Small intestine (tissue), 7 donors: ENCODE measurements at regions not wholly inside any gene's neighbourhood (a gene's known extent, or its start where the extent isn't known, plus 50 kb on each side); places are given as distances from the start of the nearest gene placed in this dataset.

ENCODE experiments used
- DNase-seq, 2 donors: peaks; one replicate each; pipeline versions ENCODE4 v3.0.0 to v3.0.0-alpha.2; 2013
- FAIRE-seq: peaks from 2 replicates; lab custom pipeline; 2012; peaks lifted over from hg19 to GRCh38; lab: Jason Lieb, UNC
- H3K27ac ChIP-seq, 3 donors: one replicate each; pipeline ENCODE4 v1.5.1; 2013; ENCODE audit warnings: low read length in 2 of 3, mild to moderate bottlenecking in 2 of 3, control low read depth in 1 of 3, inconsistent platforms in 1 of 3, low read depth in 1 of 3, moderate library complexity in 1 of 3
- H3K27me3 ChIP-seq, 3 donors: one replicate each; pipeline ENCODE4 v1.6.1; 2013; ENCODE audit warnings: low read length in 3 of 3, inconsistent platforms in 1 of 3; ENCODE audit not compliant: control insufficient read depth in 3 of 3, insufficient read depth in 3 of 3
- H3K36me3 ChIP-seq, 3 donors: one replicate each; pipeline ENCODE4 v1.6.1; 2013; ENCODE audit warnings: low read length in 3 of 3, inconsistent platforms in 1 of 3, low read depth in 1 of 3, mild to moderate bottlenecking in 1 of 3, moderate library complexity in 1 of 3; ENCODE audit not compliant: control insufficient read depth in 3 of 3, insufficient read depth in 2 of 3
- H3K4me1 ChIP-seq, 3 donors: one replicate each; pipeline ENCODE4 v1.6.1; 2013; ENCODE audit warnings: low read length in 2 of 3, inconsistent platforms in 1 of 3, low read depth in 1 of 3, mild to moderate bottlenecking in 1 of 3, moderate library complexity in 1 of 3; ENCODE audit not compliant: control insufficient read depth in 3 of 3, insufficient read depth in 2 of 3
- H3K4me3 ChIP-seq, 3 donors: one replicate each; pipeline ENCODE4 v1.5.1; 2013; ENCODE audit warnings: low read length in 3 of 3, control low read depth in 1 of 3, inconsistent platforms in 1 of 3, low read depth in 1 of 3, mild to moderate bottlenecking in 1 of 3, moderate library complexity in 1 of 3
- H3K9me3 ChIP-seq, 2 donors: one replicate each; pipeline ENCODE4 v1.6.1; 2013; ENCODE audit warnings: low read depth in 1 of 2, low read length in 1 of 2; ENCODE audit not compliant: control insufficient read depth in 2 of 2, insufficient read depth in 1 of 2
- WGBS, 3 donors: extraction: QIAGEN DNeasy Blood & Tissue Kit; methylation state at CpG; one replicate each; pipeline ENCODE4 v1.1.7; 2013; 5-methylcytosine and 5-hydroxymethylcytosine counted together
- donor health status: healthy with polysubstance abuse.
- donor health status: control.
- donor health status: control.
- donor health status: Bipolar disorder and iron deficiency.
- donor health status: healthy.

DNA sequence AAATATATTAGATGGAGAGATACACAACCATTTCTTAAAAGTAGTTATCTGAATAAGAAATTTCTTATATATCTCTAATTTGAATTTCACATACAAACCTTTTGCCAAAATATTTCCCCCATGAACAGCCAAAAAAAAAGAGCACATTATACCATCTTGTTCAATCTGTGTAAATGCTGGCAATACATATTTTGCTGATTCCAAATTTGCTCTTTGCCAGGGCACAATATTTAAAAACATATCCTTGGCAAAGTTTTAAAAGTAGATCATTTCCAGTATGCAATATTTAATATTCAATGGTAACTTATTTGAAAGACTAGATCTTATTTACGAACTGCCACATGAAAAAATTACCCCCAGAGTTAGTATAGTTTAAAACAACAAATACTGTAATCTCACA, 204.2 kb downstream of the CBLN2 start:
- DNase-seq (no peak), FAIRE-seq (no peak)
- no peak overlapping the region for H3K4me3 ChIP-seq
- no peaks in the 10 kb centered on the region for H3K9me3 ChIP-seq
- WGBS, 3 donors: 75 to 81% (median 80%) methylated on average over 1 of the region's 1 CpG
- no peaks in the 10 kb centered on the region for H3K36me3 ChIP-seq
- no peak overlapping the region for H3K27ac ChIP-seq
- H3K4me1 ChIP-seq: no peaks in the 10 kb centered on the region
- H3K27me3 ChIP-seq: no peaks in the 10 kb centered on the region

DNA sequence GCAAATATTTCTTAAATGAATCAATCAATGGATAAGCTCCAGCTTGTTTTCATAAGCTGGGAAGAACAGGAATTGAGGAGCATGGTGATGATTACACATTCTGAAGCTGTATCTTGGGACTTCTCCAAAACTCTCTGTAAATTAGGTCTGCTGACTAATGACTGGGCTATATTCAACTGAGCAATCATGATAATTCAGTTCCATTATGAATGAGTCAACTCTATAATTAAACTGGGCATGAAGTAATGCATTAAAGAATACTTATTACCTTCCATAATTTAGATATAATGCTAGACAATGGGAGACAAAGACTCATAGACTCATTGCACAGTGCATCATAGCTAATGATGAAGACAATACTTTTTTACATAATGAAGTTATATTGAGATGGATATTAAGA, 207.4 kb downstream of the CBLN2 start:
- FAIRE-seq (no peak), DNase-seq (no peak)
- H3K4me3 ChIP-seq: no peak overlapping the region
- H3K36me3 ChIP-seq: no peaks in the 10 kb centered on the region
- H3K27ac ChIP-seq: no peak overlapping the region
- H3K4me1 ChIP-seq: no peaks in the 10 kb centered on the region
- no peaks in the 10 kb centered on the region for H3K9me3 ChIP-seq
- no peaks in the 10 kb centered on the region for H3K27me3 ChIP-seq

DNA sequence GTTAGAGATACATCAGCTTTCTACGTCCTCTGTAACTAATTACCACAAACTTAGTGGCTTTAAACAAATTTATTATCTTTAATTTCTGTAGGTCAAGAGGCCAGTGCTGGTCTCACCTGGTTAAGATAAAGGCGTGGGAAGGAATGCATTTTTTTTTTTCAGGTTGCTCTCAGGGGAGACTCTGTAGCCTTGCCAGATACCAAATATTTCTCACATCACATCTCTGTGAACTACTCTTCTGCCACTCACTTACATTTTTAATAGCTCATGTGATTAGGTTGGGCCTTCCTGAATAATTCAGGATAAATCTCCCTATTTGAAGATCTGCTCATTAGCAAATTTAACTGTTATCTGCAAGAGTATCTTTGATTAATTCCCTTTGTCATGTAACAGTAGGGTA, 214.6 kb downstream of the CBLN2 start:
- H3K36me3 ChIP-seq: no peaks in the 10 kb centered on the region
- 12 to 48% (median 35%) methylated on average over 2 of the region's 2 CpGs for WGBS, 3 donors
- no peak for FAIRE-seq
- H3K4me3 ChIP-seq: no peak overlapping the region
- DNase-seq: no peak
- no peak overlapping the region for H3K27ac ChIP-seq
- no peaks in the 10 kb centered on the region for H3K4me1 ChIP-seq
- no peaks in the 10 kb centered on the region for H3K9me3 ChIP-seq
- no peaks in the 10 kb centered on the region for H3K27me3 ChIP-seq

DNA sequence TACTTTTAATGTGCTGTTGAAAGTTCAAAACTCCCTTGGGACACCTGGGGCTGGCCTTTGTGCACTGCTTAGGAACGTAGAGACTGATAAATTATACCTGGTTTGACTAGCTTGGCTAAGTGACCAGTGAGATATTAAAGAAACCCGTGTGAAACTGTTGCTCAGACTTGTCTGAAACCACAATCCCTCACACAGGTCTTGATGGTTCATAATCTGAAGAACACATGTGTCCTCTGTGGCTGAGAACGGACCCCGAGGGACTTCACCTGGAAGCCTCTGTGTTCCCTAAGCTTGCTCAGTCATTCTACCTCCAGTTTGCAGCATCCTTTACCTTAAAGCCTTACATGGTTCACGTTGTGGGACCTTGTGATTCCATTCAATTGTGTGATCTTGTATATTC, 218.8 kb downstream of the CBLN2 start:
- DNase-seq (no peak), FAIRE-seq (no peak)
- Histone ChIP-seq H3K9me3 (no peaks in the 10 kb centered on the region), H3K36me3 (no peaks in the 10 kb centered on the region), H3K4me1 (no peaks in the 10 kb centered on the region), H3K27ac (no peak overlapping the region), H3K27me3 (no peaks in the 10 kb centered on the region), H3K4me3 (no peak overlapping the region)
- WGBS, 3 donors: 60 to 74% (median 61%) methylated on average over 5 of the region's 5 CpGs

DNA sequence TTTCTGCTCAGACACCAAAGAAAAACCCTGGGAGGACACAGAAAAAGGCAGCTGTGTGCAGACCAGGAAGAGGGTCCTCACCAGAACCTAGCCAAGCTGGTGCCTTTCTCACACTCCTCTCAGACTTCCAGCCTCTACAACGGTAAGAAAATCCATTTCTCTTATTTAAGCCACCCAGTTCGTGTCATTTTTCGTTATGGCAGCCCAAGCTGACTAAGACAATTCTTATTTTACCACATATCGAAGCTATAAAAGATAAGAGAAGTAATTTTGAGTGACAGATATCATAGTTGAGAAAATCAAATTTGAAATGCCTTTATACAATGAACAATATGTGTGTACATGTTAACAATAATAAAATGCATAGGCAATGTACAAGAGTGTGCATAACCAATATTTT, 219.5 kb downstream of the CBLN2 start:
- DNase-seq (no peak), FAIRE-seq (no peak)
- no peak overlapping the region for H3K4me3 ChIP-seq
- no peaks in the 10 kb centered on the region for H3K36me3 ChIP-seq
- H3K27ac ChIP-seq: no peak overlapping the region
- H3K9me3 ChIP-seq: no peaks in the 10 kb centered on the region
- H3K27me3 ChIP-seq: no peaks in the 10 kb centered on the region
- no peaks in the 10 kb centered on the region for H3K4me1 ChIP-seq
- 60 to 71% (median 61%) methylated on average over 4 of the region's 4 CpGs for WGBS, 3 donors

DNA sequence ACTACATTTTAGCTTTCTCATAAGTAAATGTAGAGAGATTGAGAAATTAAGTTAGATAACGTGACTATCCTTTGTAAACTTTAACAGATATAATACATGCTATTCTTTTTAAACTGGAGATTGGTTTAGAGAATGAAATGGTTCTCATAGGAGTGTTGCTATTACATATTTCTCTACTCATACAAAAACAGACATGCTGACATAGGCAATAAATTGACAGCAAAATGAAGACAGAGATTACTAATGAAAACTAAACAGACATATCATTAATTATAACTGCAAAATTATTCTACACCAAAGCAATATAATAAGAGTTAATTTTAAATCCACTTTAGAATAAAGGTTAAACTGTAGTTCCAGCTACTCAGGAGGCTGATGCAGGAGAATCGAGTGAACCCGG, 227.6 kb downstream of the CBLN2 start:
- Histone ChIP-seq H3K27ac (no peak overlapping the region), H3K36me3 (no peaks in the 10 kb centered on the region), H3K4me3 (no peak overlapping the region), H3K4me1 (no peaks in the 10 kb centered on the region), H3K9me3 (peaks cover 0 to 3% of the 10 kb centered on the region in 2 donors), H3K27me3 (no peaks in the 10 kb centered on the region)
- FAIRE-seq (no peak), DNase-seq (no peak)
- 63 to 79% (median 75%) methylated on average over 3 of the region's 3 CpGs for WGBS, 3 donors

DNA sequence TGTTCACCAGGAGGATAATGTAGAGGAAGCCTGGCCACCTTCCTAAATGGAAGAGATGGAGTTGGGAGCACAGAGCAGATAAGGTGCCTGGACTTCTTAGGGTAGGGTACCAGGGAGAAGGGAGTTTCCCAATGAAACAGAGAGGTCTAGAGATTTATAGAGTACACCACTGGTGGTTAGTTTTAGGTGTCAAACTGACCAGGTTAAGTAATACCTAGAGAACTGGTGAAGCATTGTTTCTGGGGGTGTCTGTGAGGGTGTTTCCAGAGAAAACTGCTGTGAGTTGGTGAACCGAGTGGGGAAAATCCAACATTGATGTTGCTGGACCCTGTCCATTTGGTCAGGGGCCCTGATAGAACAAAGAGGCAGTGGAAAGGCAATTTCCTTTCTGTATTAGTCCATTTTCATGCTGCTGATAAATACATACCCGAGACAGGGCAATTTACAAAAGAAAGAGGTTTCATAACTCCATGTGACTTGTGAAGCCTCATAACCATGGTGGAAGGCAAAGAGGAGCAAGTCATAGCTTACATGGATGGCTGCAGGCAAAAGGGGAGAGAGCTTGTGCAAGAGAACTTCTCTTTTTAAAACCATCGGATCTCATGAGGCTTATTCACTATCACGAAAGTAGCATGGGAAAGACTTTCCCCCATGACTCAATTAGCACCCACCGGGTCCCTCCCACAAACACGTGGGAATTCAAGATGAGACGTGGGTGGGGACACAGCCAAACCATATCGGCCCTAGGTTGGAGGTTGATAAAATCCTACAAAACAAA, 260.8 kb downstream of the CBLN2 start:
- Histone ChIP-seq H3K4me1 (no peaks in the 10 kb centered on the region), H3K9me3 (no peaks in the 10 kb centered on the region), H3K36me3 (no peaks in the 10 kb centered on the region), H3K4me3 (no peak overlapping the region), H3K27me3 (no peaks in the 10 kb centered on the region), H3K27ac (no peak overlapping the region)
- no peak for DNase-seq
- FAIRE-seq: no peak
- WGBS, 3 donors: 71 to 80% (median 71%) methylated on average over 8 of the region's 8 CpGs

DNA sequence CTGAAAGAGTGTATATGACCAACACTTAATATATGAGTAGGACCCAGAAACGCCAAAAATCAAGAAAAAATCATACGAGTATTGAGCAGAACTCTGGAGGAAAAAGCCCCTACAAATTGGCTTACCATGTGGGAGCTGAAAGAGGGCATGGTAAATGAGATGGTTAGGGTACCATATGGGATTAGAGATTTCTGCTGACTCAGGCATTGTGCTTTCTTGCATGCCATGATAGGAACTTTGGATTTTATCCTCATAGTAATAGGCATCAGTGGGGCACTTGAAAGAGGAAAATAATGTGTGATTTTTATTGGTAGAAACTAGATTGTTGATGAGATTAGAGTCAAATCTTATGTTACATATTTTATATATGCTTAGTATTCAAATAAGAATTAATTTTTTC, 271.1 kb downstream of the CBLN2 start:
- no peak overlapping the region for H3K4me3 ChIP-seq
- DNase-seq: no peak
- H3K4me1 ChIP-seq: no peaks in the 10 kb centered on the region
- WGBS, 3 donors: 84 to 85% (median 84%) methylated on average over 2 of the region's 2 CpGs
- H3K27me3 ChIP-seq: no peaks in the 10 kb centered on the region
- no peak overlapping the region for H3K27ac ChIP-seq
- no peak for FAIRE-seq
- H3K36me3 ChIP-seq: no peaks in the 10 kb centered on the region
- H3K9me3 ChIP-seq: no peaks in the 10 kb centered on the region

DNA sequence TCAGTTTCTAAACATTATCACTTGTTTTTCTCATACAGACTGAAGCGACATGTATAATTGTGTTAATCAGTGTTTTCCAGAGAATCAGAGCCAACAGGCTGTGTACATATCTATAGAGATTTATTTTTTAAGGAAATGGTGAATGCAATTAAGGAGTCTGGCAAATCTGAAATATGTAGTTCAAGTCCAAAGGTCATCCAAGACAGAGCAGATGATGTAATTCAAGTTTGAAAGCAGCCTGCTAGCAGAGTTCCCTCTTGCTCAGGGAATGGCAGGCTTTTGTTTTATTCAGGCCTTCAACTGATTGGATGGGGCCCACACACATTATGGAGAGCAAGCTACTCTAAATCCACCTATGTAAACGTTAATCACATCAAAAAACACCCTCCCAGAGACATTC, 282.6 kb downstream of the CBLN2 start:
- Histone ChIP-seq H3K27ac (no peak overlapping the region), H3K4me1 (no peaks in the 10 kb centered on the region), H3K27me3 (no peaks in the 10 kb centered on the region), H3K36me3 (no peaks in the 10 kb centered on the region), H3K4me3 (no peak overlapping the region), H3K9me3 (no peaks in the 10 kb centered on the region)
- DNase-seq: peak; percentile 6 to 28
- FAIRE-seq: no peak
- 12 to 33% (median 15%) methylated on average over 2 of the region's 2 CpGs for WGBS, 3 donors
